ENCODE measurements at regions not wholly inside any gene's neighbourhood (a gene's known extent, or its start where the extent isn't known, plus 50 kb on each side); places are given as distances from the start of the nearest gene placed in this dataset.

GRCh38 chr18:10153924-10154752 lies 240.3 kb downstream of the VAPA start:
- Histone ChIP-seq H3K36me3 (ENCODE audit: control insufficient read depth in 5 of 5, insufficient read depth in 5 of 5, low read length in 5 of 5) (no peaks in the 10 kb centered on the region), H3K4me1 (ENCODE audit: control insufficient read depth in 5 of 5, insufficient read depth in 5 of 5, low read length in 5 of 5) (peaks cover 0 to 9% (median 4%) of the 10 kb centered on the region in 5 donors), H3K27me3 (ENCODE audit: control insufficient read depth in 5 of 5, insufficient read depth in 4 of 5, low read length in 5 of 5) (no peaks in the 10 kb centered on the region), H3K9me3 (ENCODE audit: control insufficient read depth in 5 of 5, low read length in 5 of 5) (no peaks in the 10 kb centered on the region), H3K4me3 (ENCODE audit: low read depth in 1 of 5, low read length in 5 of 5) (no peak overlapping the region), H3K9ac (ENCODE audit: low read length in 5 of 5) (peak overlapping the region in 1 of 5 donors; percentile 29), H3K27ac (ENCODE audit: low read depth, low read length) (peak overlapping the region; percentile 14)

- H3K27ac ChIP-seq (ENCODE audit: low read depth, low read length): no peak overlapping the region
- H3K27me3 ChIP-seq (ENCODE audit: control insufficient read depth in 5 of 5, insufficient read depth in 4 of 5, low read length in 5 of 5): no peaks in the 10 kb centered on the region
- H3K4me1 ChIP-seq (ENCODE audit: control insufficient read depth in 5 of 5, insufficient read depth in 5 of 5, low read length in 5 of 5): peaks cover 0 to 9% (median 4%) of the 10 kb centered on the region in 5 donors
- H3K9me3 ChIP-seq (ENCODE audit: control insufficient read depth in 5 of 5, low read length in 5 of 5): no peaks in the 10 kb centered on the region
- H3K36me3 ChIP-seq (ENCODE audit: control insufficient read depth in 5 of 5, insufficient read depth in 5 of 5, low read length in 5 of 5): no peaks in the 10 kb centered on the region
- no peak overlapping the region for H3K4me3 ChIP-seq (ENCODE audit: low read depth in 1 of 5, low read length in 5 of 5)
- no peak overlapping the region for H3K9ac ChIP-seq (ENCODE audit: low read length in 5 of 5)
Observed at GRCh38 chr18:10157706-10158105, 243.9 kb downstream of the VAPA start.

GRCh38 chr18:10160251-10160650 lies 246.4 kb downstream of the VAPA start:
- Histone ChIP-seq H3K9me3 (ENCODE audit: control insufficient read depth in 5 of 5, low read length in 5 of 5) (no peaks in the 10 kb centered on the region), H3K9ac (ENCODE audit: low read length in 5 of 5) (no peak overlapping the region), H3K4me1 (ENCODE audit: control insufficient read depth in 5 of 5, insufficient read depth in 5 of 5, low read length in 5 of 5) (peaks cover 0 to 3% (median 0%) of the 10 kb centered on the region in 5 donors), H3K4me3 (ENCODE audit: low read depth in 1 of 5, low read length in 5 of 5) (no peak overlapping the region), H3K36me3 (ENCODE audit: control insufficient read depth in 5 of 5, insufficient read depth in 5 of 5, low read length in 5 of 5) (no peaks in the 10 kb centered on the region), H3K27ac (ENCODE audit: low read depth, low read length) (no peak overlapping the region), H3K27me3 (ENCODE audit: control insufficient read depth in 5 of 5, insufficient read depth in 4 of 5, low read length in 5 of 5) (no peaks in the 10 kb centered on the region)

- no peak overlapping the region for H3K9ac ChIP-seq (ENCODE audit: low read length in 5 of 5)
- no peaks in the 10 kb centered on the region for H3K9me3 ChIP-seq (ENCODE audit: control insufficient read depth in 5 of 5, low read length in 5 of 5)
- no peaks in the 10 kb centered on the region for H3K27me3 ChIP-seq (ENCODE audit: control insufficient read depth in 5 of 5, insufficient read depth in 4 of 5, low read length in 5 of 5)
- no peaks in the 10 kb centered on the region for H3K36me3 ChIP-seq (ENCODE audit: control insufficient read depth in 5 of 5, insufficient read depth in 5 of 5, low read length in 5 of 5)
- peaks cover 0 to 3% (median 0%) of the 10 kb centered on the region in 5 donors for H3K4me1 ChIP-seq (ENCODE audit: control insufficient read depth in 5 of 5, insufficient read depth in 5 of 5, low read length in 5 of 5)
- H3K27ac ChIP-seq (ENCODE audit: low read depth, low read length): no peak overlapping the region
- no peak overlapping the region for H3K4me3 ChIP-seq (ENCODE audit: low read depth in 1 of 5, low read length in 5 of 5)
Observed at GRCh38 chr18:10161315-10161714, 247.5 kb downstream of the VAPA start.

- Histone ChIP-seq H3K27me3 (ENCODE audit: control insufficient read depth in 5 of 5, insufficient read depth in 4 of 5, low read length in 5 of 5) (no peaks in the 10 kb centered on the region), H3K9me3 (ENCODE audit: control insufficient read depth in 5 of 5, low read length in 5 of 5) (no peaks in the 10 kb centered on the region), H3K4me3 (ENCODE audit: low read depth in 1 of 5, low read length in 5 of 5) (no peak overlapping the region), H3K9ac (ENCODE audit: low read length in 5 of 5) (no peak overlapping the region), H3K4me1 (ENCODE audit: control insufficient read depth in 5 of 5, insufficient read depth in 5 of 5, low read length in 5 of 5) (peaks cover 0 to 3% (median 0%) of the 10 kb centered on the region in 5 donors), H3K27ac (ENCODE audit: low read depth, low read length) (no peak overlapping the region), H3K36me3 (ENCODE audit: control insufficient read depth in 5 of 5, insufficient read depth in 5 of 5, low read length in 5 of 5) (no peaks in the 10 kb centered on the region)
Observed at GRCh38 chr18:10162340-10162739, 248.5 kb downstream of the VAPA start.

GRCh38 chr18:10164271-10165071 lies 250.7 kb downstream of the VAPA start:
- Histone ChIP-seq H3K36me3 (ENCODE audit: control insufficient read depth in 5 of 5, insufficient read depth in 5 of 5, low read length in 5 of 5) (no peaks in the 10 kb centered on the region), H3K4me1 (ENCODE audit: control insufficient read depth in 5 of 5, insufficient read depth in 5 of 5, low read length in 5 of 5) (peaks cover 0 to 3% (median 0%) of the 10 kb centered on the region in 5 donors), H3K4me3 (ENCODE audit: low read depth in 1 of 5, low read length in 5 of 5) (no peak overlapping the region), H3K9ac (ENCODE audit: low read length in 5 of 5) (no peak overlapping the region), H3K27ac (ENCODE audit: low read depth, low read length) (no peak overlapping the region), H3K9me3 (ENCODE audit: control insufficient read depth in 5 of 5, low read length in 5 of 5) (no peaks in the 10 kb centered on the region), H3K27me3 (ENCODE audit: control insufficient read depth in 5 of 5, insufficient read depth in 4 of 5, low read length in 5 of 5) (no peaks in the 10 kb centered on the region)

GRCh38 chr18:10166164-10166807 lies 252.5 kb downstream of the VAPA start:
- Histone ChIP-seq H3K27ac (ENCODE audit: low read depth, low read length) (no peak overlapping the region), H3K4me3 (ENCODE audit: low read depth in 1 of 5, low read length in 5 of 5) (no peak overlapping the region), H3K36me3 (ENCODE audit: control insufficient read depth in 5 of 5, insufficient read depth in 5 of 5, low read length in 5 of 5) (no peaks in the 10 kb centered on the region), H3K9me3 (ENCODE audit: control insufficient read depth in 5 of 5, low read length in 5 of 5) (no peaks in the 10 kb centered on the region), H3K27me3 (ENCODE audit: control insufficient read depth in 5 of 5, insufficient read depth in 4 of 5, low read length in 5 of 5) (no peaks in the 10 kb centered on the region), H3K9ac (ENCODE audit: low read length in 5 of 5) (no peak overlapping the region), H3K4me1 (ENCODE audit: control insufficient read depth in 5 of 5, insufficient read depth in 5 of 5, low read length in 5 of 5) (peaks cover 0 to 3% (median 0%) of the 10 kb centered on the region in 5 donors)

GRCh38 chr18:10167759-10168158 lies 253.9 kb downstream of the VAPA start:
- Histone ChIP-seq H3K9me3 (ENCODE audit: control insufficient read depth in 5 of 5, low read length in 5 of 5) (no peaks in the 10 kb centered on the region), H3K27me3 (ENCODE audit: control insufficient read depth in 5 of 5, insufficient read depth in 4 of 5, low read length in 5 of 5) (no peaks in the 10 kb centered on the region), H3K9ac (ENCODE audit: low read length in 5 of 5) (no peak overlapping the region), H3K36me3 (ENCODE audit: control insufficient read depth in 5 of 5, insufficient read depth in 5 of 5, low read length in 5 of 5) (no peaks in the 10 kb centered on the region), H3K27ac (ENCODE audit: low read depth, low read length) (no peak overlapping the region), H3K4me1 (ENCODE audit: control insufficient read depth in 5 of 5, insufficient read depth in 5 of 5, low read length in 5 of 5) (no peaks in the 10 kb centered on the region), H3K4me3 (ENCODE audit: low read depth in 1 of 5, low read length in 5 of 5) (no peak overlapping the region)

- H3K27me3 ChIP-seq (ENCODE audit: control insufficient read depth in 5 of 5, insufficient read depth in 4 of 5, low read length in 5 of 5): no peaks in the 10 kb centered on the region
- no peak overlapping the region for H3K4me3 ChIP-seq (ENCODE audit: low read depth in 1 of 5, low read length in 5 of 5)
- no peak overlapping the region for H3K9ac ChIP-seq (ENCODE audit: low read length in 5 of 5)
- no peaks in the 10 kb centered on the region for H3K9me3 ChIP-seq (ENCODE audit: control insufficient read depth in 5 of 5, low read length in 5 of 5)
- no peaks in the 10 kb centered on the region for H3K36me3 ChIP-seq (ENCODE audit: control insufficient read depth in 5 of 5, insufficient read depth in 5 of 5, low read length in 5 of 5)
- no peaks in the 10 kb centered on the region for H3K4me1 ChIP-seq (ENCODE audit: control insufficient read depth in 5 of 5, insufficient read depth in 5 of 5, low read length in 5 of 5)
- no peak overlapping the region for H3K27ac ChIP-seq (ENCODE audit: low read depth, low read length)
Observed at GRCh38 chr18:10168477-10168876, 254.7 kb downstream of the VAPA start.

Measured in subcutaneous abdominal adipose tissue (tissue), 5 donors.